HCT116 (cell line): ENCODE measurements at regions not wholly inside any gene's neighbourhood (a gene's known extent, or its start where the extent isn't known, plus 50 kb on each side); places are given as distances from the start of the nearest gene placed in this dataset.

ENCODE experiments used
- FOSL1 ChIP-seq: IDR thresholded peaks from 2 replicates; pipeline ENCODE4 v1.6.1; 2012; ENCODE audit warnings: low read depth
- SRF ChIP-seq: IDR thresholded peaks from 2 replicates; pipeline ENCODE4 v1.6.1; 2012; ENCODE audit warnings: low read depth
- YY1 ChIP-seq: IDR thresholded peaks from 2 replicates; pipeline ENCODE4 v1.6.1; 2011; ENCODE audit warnings: low read length, low read depth, moderate library complexity, mild to moderate bottlenecking; ENCODE audit not compliant: insufficient replicate concordance; ENCODE audit errors: extremely low read depth

- TF ChIP-seq YY1 = no peak
- peak; percentile 98 for TF ChIP-seq FOSL1
- TF ChIP-seq SRF = peak; percentile 92
These were observed 81.3 kb downstream of the STRADB start (continued) for GRCh38 chr2:201532686-201533304.
